Kidney epithelial cell (primary cell): ENCODE measurements at regions not wholly inside any gene's neighbourhood (a gene's known extent, or its start where the extent isn't known, plus 50 kb on each side); places are given as distances from the start of the nearest gene placed in this dataset.

ENCODE experiments used
- DNase-seq: peaks from one replicate; pipeline ENCODE4 v3.0.0-alpha.2; 2010; ENCODE audit warnings: low read depth
- H3K27me3 ChIP-seq: 2 replicates; pipeline ENCODE4 v1.6.0; 2011; ENCODE audit warnings: low read length; ENCODE audit not compliant: control insufficient read depth, insufficient read depth
- H3K36me3 ChIP-seq: 2 replicates; pipeline ENCODE4 v1.5.1; 2011; ENCODE audit warnings: low read length; ENCODE audit not compliant: control insufficient read depth, insufficient read depth
- H3K4me3 ChIP-seq: 2 replicates; pipeline ENCODE4 v1.5.1; 2011; ENCODE audit warnings: low read depth, mild to moderate bottlenecking, control low read depth, low read length
- CTCF ChIP-seq: IDR thresholded peaks from 2 replicates; pipeline ENCODE4 v1.5.1; 2011; ENCODE audit warnings: mild to moderate bottlenecking, moderate library complexity, low read length, control low read depth, inconsistent platforms; ENCODE audit not compliant: insufficient read depth, poor library complexity, severe bottlenecking

DNA sequence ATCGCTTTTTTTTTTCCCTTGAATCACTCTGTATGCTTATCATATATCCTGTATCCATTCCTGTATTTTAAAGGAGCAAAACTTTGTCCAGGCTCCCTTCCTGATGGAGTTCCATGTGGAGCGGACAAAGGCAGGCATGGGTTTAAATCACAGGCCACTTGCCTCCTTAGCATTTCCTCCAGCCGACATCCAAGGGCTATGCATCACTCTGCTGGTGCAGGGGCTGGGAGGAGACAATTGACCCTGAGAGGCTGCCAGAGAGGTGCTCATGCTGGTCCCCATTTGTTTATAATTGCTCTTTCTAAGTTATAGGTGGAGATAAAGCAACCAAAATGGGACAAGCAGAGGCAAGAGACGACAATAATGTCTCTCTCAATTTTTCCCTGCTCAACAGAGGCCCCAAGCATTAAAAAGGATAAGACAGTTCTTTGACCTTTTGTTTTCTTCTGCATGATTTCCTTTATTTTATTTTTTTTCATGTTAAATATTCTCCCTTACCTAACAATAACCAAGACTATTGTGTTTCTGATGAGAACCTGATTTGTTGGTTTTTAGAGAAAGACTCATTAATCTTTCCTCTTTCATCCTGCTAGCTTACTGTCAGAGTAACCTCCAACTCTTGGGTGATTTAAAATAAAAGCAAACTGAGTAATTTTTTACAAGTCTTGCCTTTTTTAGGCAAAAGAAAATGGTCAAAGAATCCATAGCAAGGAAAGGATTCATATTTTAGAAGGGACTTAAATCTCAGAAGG is 353.7 kb downstream of the ADGRL2 start:
- Histone ChIP-seq H3K36me3 (no peaks in the 10 kb centered on the region), H3K27me3 (no peaks in the 10 kb centered on the region), H3K4me3 (no peak overlapping the region)
- DNase-seq = no peak
- no peak for TF ChIP-seq CTCF

- H3K4me3 ChIP-seq = no peak overlapping the region
- TF ChIP-seq CTCF = no peak
- H3K36me3 ChIP-seq = no peaks in the 10 kb centered on the region
- H3K27me3 ChIP-seq = no peaks in the 10 kb centered on the region
- no peak for DNase-seq
Observed at GRCh38 chr1:82153752-82154151, 353.0 kb downstream of the ADGRL2 start.

DNA sequence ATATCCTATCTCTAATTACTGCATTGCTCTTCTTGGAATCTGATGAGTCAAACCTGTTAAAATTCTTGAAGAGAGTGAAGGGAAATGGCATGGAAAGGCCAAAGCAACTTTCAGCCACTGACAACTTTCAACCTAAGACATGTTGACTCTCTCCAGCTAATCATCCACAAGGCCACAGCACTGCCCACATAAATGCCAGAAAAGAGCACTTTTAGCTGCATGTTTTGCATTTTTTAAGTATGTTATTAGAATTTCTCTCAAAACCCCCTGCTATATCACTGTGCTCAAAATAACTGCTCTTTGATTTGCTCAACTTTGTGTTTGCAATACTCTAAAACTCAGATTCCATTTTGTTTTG is 352.5 kb downstream of the ADGRL2 start:
- H3K27me3 ChIP-seq = no peaks in the 10 kb centered on the region
- TF ChIP-seq CTCF = no peak
- DNase-seq = no peak
- H3K4me3 ChIP-seq = no peak overlapping the region
- H3K36me3 ChIP-seq = no peaks in the 10 kb centered on the region

- Histone ChIP-seq H3K36me3 (no peaks in the 10 kb centered on the region), H3K4me3 (no peak overlapping the region), H3K27me3 (no peaks in the 10 kb centered on the region)
- TF ChIP-seq CTCF = no peak
- DNase-seq = no peak
Observed at GRCh38 chr1:82152356-82153271, 351.9 kb downstream of the ADGRL2 start.

DNA sequence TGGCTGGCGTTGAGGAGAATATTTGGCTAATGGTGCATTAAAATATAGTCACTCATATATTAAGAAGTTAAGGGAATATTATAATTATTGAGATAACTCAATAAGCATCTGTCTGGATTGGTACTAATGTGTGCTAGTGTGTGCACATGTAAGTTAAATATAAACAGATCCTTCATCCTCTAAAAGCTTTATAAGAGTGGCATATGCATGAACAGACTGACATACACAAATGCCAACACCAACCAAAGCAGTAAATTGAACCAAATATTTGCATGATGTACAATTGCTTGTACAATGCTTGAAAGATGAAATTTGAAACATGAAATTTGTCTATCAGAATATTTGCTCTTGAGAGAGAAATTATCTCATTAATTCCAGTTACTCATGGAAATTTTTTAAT is 344.9 kb downstream of the ADGRL2 start:
- Histone ChIP-seq H3K4me3 (no peak overlapping the region), H3K36me3 (no peaks in the 10 kb centered on the region), H3K27me3 (no peaks in the 10 kb centered on the region)
- no peak for DNase-seq
- no peak for TF ChIP-seq CTCF
